ENCODE measurements at regions not wholly inside any gene's neighbourhood (a gene's known extent, or its start where the extent isn't known, plus 50 kb on each side); places are given as distances from the start of the nearest gene placed in this dataset. TPM values are rescaled to one million over a fixed set of nuclear protein-coding genes. Genes with fewer than 3 reads are reported as not detected.
"Not testable (repeated sequence)": the region's sequence is repeated elsewhere in the genome, so short reads cannot be mapped to it uniquely, and the experiment has no call there.

- not testable (repeated sequence) for H3K36me3 ChIP-seq (ENCODE audit: insufficient read depth); H3K4me2 ChIP-seq; H3K4me1 ChIP-seq (ENCODE audit: insufficient read depth); DNase-seq (ENCODE audit: low spot score); H3K27me3 ChIP-seq (ENCODE audit: insufficient read depth); ATAC-seq; H3K27ac ChIP-seq (ENCODE audit: low read depth); H3K9me3 Mint-ChIP-seq; H3K27ac Mint-ChIP-seq; H3F3A ChIP-seq (replicated peaks; ENCODE audit: low read depth); H4K20me1 ChIP-seq (replicated peaks; ENCODE audit: insufficient read depth); H3K9me2 ChIP-seq (ENCODE audit: insufficient read depth); H3K4me3 ChIP-seq; H3K4me3 Mint-ChIP-seq; H3K79me2 ChIP-seq (replicated peaks; ENCODE audit: insufficient read depth); H3K4me1 Mint-ChIP-seq; H2AFZ ChIP-seq; H3K27me3 Mint-ChIP-seq (ENCODE audit: insufficient read depth, low read depth, poor library complexity)
- peaks cover 11% of the 10 kb centered on the region; the same call in 2 of the 3 replicates for H3K36me3 Mint-ChIP-seq (ENCODE audit: low read depth)
Measured at GRCh38 chr7:65059247-65059646, 52.8 kb upstream of the ERV3-1 start.

Small RNA genes lying in the stretch of these regions (small RNA-seq; reads per million reads assigned to genes)
- gene AC104073.1 (ENCODE audit: low replicate concordance) = not detected
- gene SNORA15B-1 (ENCODE audit: low replicate concordance) = not detected
- gene SNORA22C (ENCODE audit: low replicate concordance) = not detected

Measured in GM23338 (cell line).